HCT116 (cell line): ENCODE measurements at regions not wholly inside any gene's neighbourhood (a gene's known extent, or its start where the extent isn't known, plus 50 kb on each side); places are given as distances from the start of the nearest gene placed in this dataset.

Experiments used
- ATAC-seq: fragments of 200-7000 bp; cut with Tn5 transposase; 2 replicates; pipeline ENCODE4 v1.9.1; 2020; ENCODE audit warnings: mild to moderate bottlenecking, moderate library complexity
- BruUV-seq: library from RNA; stranded (reverse); fragments of 400-500 nt; replicated peaks from 2 replicates; lab custom pipeline; 2021; lab: Mats Ljungman, UMichigan
- CTCF ChIA-PET: fragments of 300-600 bp; sonication (Branson Sonifier 250); formaldehyde crosslinking; loops from one replicate; lab custom pipeline; 2021; ENCODE audit warnings: antibody characterized with exemption; lab: Charles Lee
- POLR2A ChIA-PET: fragments of 300-600, 350-600 bp; sonication (Branson Sonifier 250); formaldehyde crosslinking; loops from one replicate; lab custom pipeline; 2021; ENCODE audit warnings: antibody characterized with exemption; lab: Charles Lee
- RAD21 ChIA-PET, 2 experiments: fragments of 300-600 bp; sonication (Branson Sonifier 250); formaldehyde crosslinking; loops; one replicate each; lab custom pipeline; 2023; ENCODE audit warnings: low total read pairs in 2 of 2; ENCODE audit not compliant: uncharacterized antibody in 2 of 2, unreplicated experiment in 2 of 2, low non-redundant PET in 1 of 2; lab: Charles Lee
- DNase-seq: peaks from one replicate; pipeline ENCODE4 v3.0.0-alpha.2; 2010; ENCODE audit warnings: low read depth, low spot score
- H2AFZ ChIP-seq: fragments of 200-600 bp; shearing (Covaris generic), sonication (generic); 2 replicates; pipeline ENCODE4 v1.6.1; 2017; ENCODE audit warnings: low read depth, mixed run types, mixed read lengths, antibody characterized with exemption, low read length; ENCODE audit not compliant: poor library complexity, severe bottlenecking
- H3K27ac ChIP-seq: 2 replicates; pipeline ENCODE4 v1.5.1; 2012; ENCODE audit warnings: low read depth, low read length
- H3K27me3 ChIP-seq: fragments of 200-600 bp; sonication (generic); 2 replicates; pipeline ENCODE4 v1.6.1; 2016; ENCODE audit warnings: mixed run types, low read length, mixed read lengths; ENCODE audit not compliant: insufficient read depth
- H3K36me3 ChIP-seq, 2 experiments: fragments of 200-500 bp in 1 of 2; fragments of 200-600 bp in 1 of 2; sonication (Bioruptor generic) in 1 of 2; sonication (generic) in 1 of 2; 2 replicates each; pipeline versions ENCODE4 v1.5.1 to v1.6.1; 2014 to 2016; ENCODE audit warnings: low read length in 2 of 2, inconsistent platforms in 1 of 2, mixed read lengths in 1 of 2, mixed run types in 1 of 2; ENCODE audit not compliant: insufficient read depth in 2 of 2, control insufficient read depth in 1 of 2
- H3K4me1 ChIP-seq, 2 experiments: fragments of 200-600 bp in 1 of 2; sonication (generic) in 1 of 2; 2 replicates each; pipeline versions ENCODE4 v1.5.1 to v1.6.1; 2012 to 2017; ENCODE audit warnings: low read length in 2 of 2, inconsistent platforms in 1 of 2, mild to moderate bottlenecking in 1 of 2, mixed read lengths in 1 of 2, mixed run types in 1 of 2, moderate library complexity in 1 of 2; ENCODE audit not compliant: insufficient read depth in 2 of 2, control insufficient read depth in 1 of 2
- H3K4me2 ChIP-seq: fragments of 200-600 bp; sonication (generic); 2 replicates; pipeline ENCODE4 v1.6.1; 2017; ENCODE audit warnings: mixed run types, low read length, mixed read lengths
- H3K4me3 ChIP-seq, 2 experiments: fragments of 200-600 bp in 1 of 2; sonication (generic) in 1 of 2; replicated peaks in 1 of 2; 2 replicates each; pipeline ENCODE4 v1.5.1; 2011 to 2016; ENCODE audit warnings: low read length in 2 of 2, control low read depth in 1 of 2, low read depth in 1 of 2, mild to moderate bottlenecking in 1 of 2, mixed read lengths in 1 of 2, mixed run types in 1 of 2
- H3K79me2 ChIP-seq: fragments of 200-600 bp; sonication (generic); 2 replicates; pipeline ENCODE4 v1.6.1; 2017; ENCODE audit warnings: mild to moderate bottlenecking, mixed run types, low read length, moderate library complexity, mixed read lengths; ENCODE audit not compliant: insufficient read depth
- H3K9ac ChIP-seq: fragments of 200-600 bp; sonication (generic); 2 replicates; pipeline ENCODE4 v1.6.1; 2016; ENCODE audit warnings: low read length, mixed read lengths
- H3K9me2 ChIP-seq: fragments of 200-600 bp; sonication (generic), shearing (Covaris generic); 2 replicates; pipeline ENCODE4 v1.6.1; 2017; ENCODE audit warnings: mixed run types, mild to moderate bottlenecking, moderate library complexity; ENCODE audit not compliant: insufficient read depth
- H3K9me3 ChIP-seq, 2 experiments: fragments of 200-500 bp in 1 of 2; fragments of 200-600 bp in 1 of 2; sonication (Bioruptor generic) in 1 of 2; sonication (generic) in 1 of 2; 2 replicates each; pipeline ENCODE4 v1.6.1; 2014 to 2017; ENCODE audit warnings: low read length in 2 of 2, mixed read lengths in 2 of 2, inconsistent platforms in 1 of 2, low read depth in 1 of 2, mild to moderate bottlenecking in 1 of 2, mixed run types in 1 of 2, moderate library complexity in 1 of 2; ENCODE audit not compliant: control insufficient read depth in 1 of 2, insufficient read depth in 1 of 2
- H4K20me1 ChIP-seq: fragments of 200-600 bp; sonication (generic), shearing (Covaris generic); 2 replicates; pipeline ENCODE4 v1.6.1; 2017; ENCODE audit warnings: mixed run types, mild to moderate bottlenecking, moderate library complexity; ENCODE audit not compliant: insufficient read depth
- CBX3 ChIP-seq: IDR thresholded peaks from 2 replicates; pipeline ENCODE4 v1.6.1; 2012; ENCODE audit warnings: low read depth
- CEBPB ChIP-seq: IDR thresholded peaks from 2 replicates; pipeline ENCODE4 v1.6.1; 2012; ENCODE audit warnings: low read depth
- EGR1 ChIP-seq: IDR thresholded peaks from 2 replicates; pipeline ENCODE4 v1.6.1; 2012; ENCODE audit warnings: low read depth
- ELF1 ChIP-seq: IDR thresholded peaks from 2 replicates; pipeline ENCODE4 v1.6.1; 2012; ENCODE audit warnings: low read depth, borderline replicate concordance
- EZH2phosphoT487 ChIP-seq: fragments of 200-600 bp; IDR thresholded peaks from 2 replicates; pipeline ENCODE4 v1.6.1; 2018; ENCODE audit warnings: antibody characterized with exemption, borderline replicate concordance
- FOSL1 ChIP-seq: IDR thresholded peaks from 2 replicates; pipeline ENCODE4 v1.6.1; 2012; ENCODE audit warnings: low read depth
- POLR2AphosphoS5 ChIP-seq: IDR thresholded peaks from 2 replicates; pipeline ENCODE4 v1.6.1; 2011; ENCODE audit warnings: mild to moderate bottlenecking, low read depth, low read length, moderate library complexity
- RAD21 ChIP-seq: IDR thresholded peaks from 2 replicates; pipeline ENCODE4 v1.6.1; 2012; ENCODE audit warnings: low read depth, mild to moderate bottlenecking
- SIN3A ChIP-seq: IDR thresholded peaks from 2 replicates; pipeline ENCODE4 v1.6.1; 2012; ENCODE audit warnings: low read depth
- SP1 ChIP-seq: IDR thresholded peaks from 2 replicates; pipeline ENCODE4 v1.6.1; 2012; ENCODE audit warnings: low read depth
- SRF ChIP-seq: IDR thresholded peaks from 2 replicates; pipeline ENCODE4 v1.6.1; 2012; ENCODE audit warnings: low read depth
- TCF7L2 ChIP-seq: IDR thresholded peaks from 2 replicates; pipeline ENCODE4 v1.7.0; 2011; ENCODE audit warnings: borderline replicate concordance, inconsistent platforms; ENCODE audit not compliant: insufficient read depth, insufficient read length; ENCODE audit errors: extremely low read depth
- YY1 ChIP-seq: IDR thresholded peaks from 2 replicates; pipeline ENCODE4 v1.6.1; 2011; ENCODE audit warnings: low read length, low read depth, moderate library complexity, mild to moderate bottlenecking; ENCODE audit not compliant: insufficient replicate concordance; ENCODE audit errors: extremely low read depth
- ZFX ChIP-seq: fragments of 450-650 bp; IDR thresholded peaks from 2 replicates; pipeline ENCODE4 v1.6.1; 2017
- ZNF274 ChIP-seq: fragments of 200-500 bp; sonication (Bioruptor generic); IDR thresholded peaks from 2 replicates; pipeline ENCODE4 v1.6.1; 2014; ENCODE audit warnings: mild to moderate bottlenecking, low read depth, low read length, inconsistent platforms
- intact Hi-C: fragments of 100-400 bp; cut with micrococcal nuclease; formaldehyde crosslinking; loops from 2 replicates; pipeline ENCODE4 v1.10.0; 2022
- TF ChIP-seq, protein P1 (sequence below): IDR thresholded peaks from 2 replicates; pipeline ENCODE4 v1.6.1; 2011; ENCODE audit warnings: mild to moderate bottlenecking, low read length, moderate library complexity; ENCODE audit not compliant: insufficient replicate concordance; ENCODE audit errors: extremely low read depth
- TF ChIP-seq, protein P2 (sequence below), 3 experiments: fragments of 200-600 bp in 1 of 3; sonication (generic) in 1 of 3; IDR thresholded peaks in 2 of 3; conservative IDR thresholded peaks in 1 of 3; 2 replicates each; pipeline ENCODE4 v1.5.1; 2012 to 2017; ENCODE audit warnings: low read depth in 2 of 3, low read length in 2 of 3, antibody characterized with exemption in 1 of 3, borderline replicate concordance in 1 of 3, control low read depth in 1 of 3, mild to moderate bottlenecking in 1 of 3, mixed read lengths in 1 of 3, mixed run types in 1 of 3, moderate library complexity in 1 of 3; ENCODE audit not compliant: insufficient read depth in 1 of 3
- TF ChIP-seq, protein P3 (sequence below): IDR thresholded peaks from 2 replicates; pipeline ENCODE4 v1.6.1; 2012; ENCODE audit warnings: low read depth

DNA sequence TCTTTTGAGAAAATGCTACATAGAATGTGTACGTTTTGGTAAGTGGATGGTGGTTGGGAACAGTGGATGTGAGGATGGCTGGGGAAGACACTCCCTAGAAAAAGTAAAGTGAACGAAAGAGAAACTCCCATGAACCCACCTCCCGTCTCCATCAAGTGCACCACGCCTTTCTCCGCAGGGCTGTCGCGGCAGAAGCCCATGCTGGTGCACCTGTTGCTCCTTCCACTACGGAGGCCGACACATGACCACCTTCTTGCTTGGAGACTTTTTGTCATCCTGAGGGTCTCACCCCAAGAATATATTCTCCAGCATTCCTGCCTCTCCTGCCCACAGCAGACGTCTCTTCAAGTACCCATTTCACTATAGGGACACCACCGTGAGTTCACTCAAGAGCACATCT, 630.4 kb upstream of the PFKP start:
- ChIA-PET CTCF (no interaction called here), POLR2A (no interaction called here), RAD21 (no interaction called here)
- Histone ChIP-seq H2AFZ (no peak overlapping the region), H3K36me3 (no peaks in the 10 kb centered on the region), H3K27me3 (no peaks in the 10 kb centered on the region), H3K4me2 (no peak overlapping the region), H3K79me2 (no peaks in the 10 kb centered on the region), H3K4me1 (no peaks in the 10 kb centered on the region), H3K9me3 (peaks cover 9 to 27% of the 10 kb centered on the region in 2 experiments; a peak in 2 of 4 replicates), H3K27ac (no peak overlapping the region), H4K20me1 (no peaks in the 10 kb centered on the region), H3K9me2 (no peaks in the 10 kb centered on the region), H3K4me3 (no peak overlapping the region), H3K9ac (no peak overlapping the region)
- intact Hi-C loops = no loop called here
- TF ChIP-seq, protein P1, sequence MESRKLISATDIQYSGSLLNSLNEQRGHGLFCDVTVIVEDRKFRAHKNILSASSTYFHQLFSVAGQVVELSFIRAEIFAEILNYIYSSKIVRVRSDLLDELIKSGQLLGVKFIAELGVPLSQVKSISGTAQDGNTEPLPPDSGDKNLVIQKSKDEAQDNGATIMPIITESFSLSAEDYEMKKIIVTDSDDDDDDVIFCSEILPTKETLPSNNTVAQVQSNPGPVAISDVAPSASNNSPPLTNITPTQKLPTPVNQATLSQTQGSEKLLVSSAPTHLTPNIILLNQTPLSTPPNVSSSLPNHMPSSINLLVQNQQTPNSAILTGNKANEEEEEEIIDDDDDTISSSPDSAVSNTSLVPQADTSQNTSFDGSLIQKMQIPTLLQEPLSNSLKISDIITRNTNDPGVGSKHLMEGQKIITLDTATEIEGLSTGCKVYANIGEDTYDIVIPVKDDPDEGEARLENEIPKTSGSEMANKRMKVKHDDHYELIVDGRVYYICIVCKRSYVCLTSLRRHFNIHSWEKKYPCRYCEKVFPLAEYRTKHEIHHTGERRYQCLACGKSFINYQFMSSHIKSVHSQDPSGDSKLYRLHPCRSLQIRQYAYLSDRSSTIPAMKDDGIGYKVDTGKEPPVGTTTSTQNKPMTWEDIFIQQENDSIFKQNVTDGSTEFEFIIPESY = no peak
- TF ChIP-seq, protein P2, sequence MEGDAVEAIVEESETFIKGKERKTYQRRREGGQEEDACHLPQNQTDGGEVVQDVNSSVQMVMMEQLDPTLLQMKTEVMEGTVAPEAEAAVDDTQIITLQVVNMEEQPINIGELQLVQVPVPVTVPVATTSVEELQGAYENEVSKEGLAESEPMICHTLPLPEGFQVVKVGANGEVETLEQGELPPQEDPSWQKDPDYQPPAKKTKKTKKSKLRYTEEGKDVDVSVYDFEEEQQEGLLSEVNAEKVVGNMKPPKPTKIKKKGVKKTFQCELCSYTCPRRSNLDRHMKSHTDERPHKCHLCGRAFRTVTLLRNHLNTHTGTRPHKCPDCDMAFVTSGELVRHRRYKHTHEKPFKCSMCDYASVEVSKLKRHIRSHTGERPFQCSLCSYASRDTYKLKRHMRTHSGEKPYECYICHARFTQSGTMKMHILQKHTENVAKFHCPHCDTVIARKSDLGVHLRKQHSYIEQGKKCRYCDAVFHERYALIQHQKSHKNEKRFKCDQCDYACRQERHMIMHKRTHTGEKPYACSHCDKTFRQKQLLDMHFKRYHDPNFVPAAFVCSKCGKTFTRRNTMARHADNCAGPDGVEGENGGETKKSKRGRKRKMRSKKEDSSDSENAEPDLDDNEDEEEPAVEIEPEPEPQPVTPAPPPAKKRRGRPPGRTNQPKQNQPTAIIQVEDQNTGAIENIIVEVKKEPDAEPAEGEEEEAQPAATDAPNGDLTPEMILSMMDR (IDR thresholded peaks at IDR 0.05 in 2 of 3, conservative IDR thresholded peaks at IDR 0.05 in 1 of 3; ENCODE audit: borderline replicate concordance in 1 of 3, insufficient read depth in 1 of 3, low read depth in 2 of 3, low read length in 2 of 3) = no peak
- TF ChIP-seq ZFX (no peak), CBX3 (no peak), CEBPB (no peak), SP1 (no peak), RAD21 (no peak), ZNF274 (no peak), POLR2AphosphoS5 (no peak), YY1 (no peak), TCF7L2 (no peak), SRF (no peak), SIN3A (no peak), FOSL1 (no peak), EZH2phosphoT487 (no peak), ELF1 (no peak), EGR1 (no peak)
- TF ChIP-seq, protein P3, sequence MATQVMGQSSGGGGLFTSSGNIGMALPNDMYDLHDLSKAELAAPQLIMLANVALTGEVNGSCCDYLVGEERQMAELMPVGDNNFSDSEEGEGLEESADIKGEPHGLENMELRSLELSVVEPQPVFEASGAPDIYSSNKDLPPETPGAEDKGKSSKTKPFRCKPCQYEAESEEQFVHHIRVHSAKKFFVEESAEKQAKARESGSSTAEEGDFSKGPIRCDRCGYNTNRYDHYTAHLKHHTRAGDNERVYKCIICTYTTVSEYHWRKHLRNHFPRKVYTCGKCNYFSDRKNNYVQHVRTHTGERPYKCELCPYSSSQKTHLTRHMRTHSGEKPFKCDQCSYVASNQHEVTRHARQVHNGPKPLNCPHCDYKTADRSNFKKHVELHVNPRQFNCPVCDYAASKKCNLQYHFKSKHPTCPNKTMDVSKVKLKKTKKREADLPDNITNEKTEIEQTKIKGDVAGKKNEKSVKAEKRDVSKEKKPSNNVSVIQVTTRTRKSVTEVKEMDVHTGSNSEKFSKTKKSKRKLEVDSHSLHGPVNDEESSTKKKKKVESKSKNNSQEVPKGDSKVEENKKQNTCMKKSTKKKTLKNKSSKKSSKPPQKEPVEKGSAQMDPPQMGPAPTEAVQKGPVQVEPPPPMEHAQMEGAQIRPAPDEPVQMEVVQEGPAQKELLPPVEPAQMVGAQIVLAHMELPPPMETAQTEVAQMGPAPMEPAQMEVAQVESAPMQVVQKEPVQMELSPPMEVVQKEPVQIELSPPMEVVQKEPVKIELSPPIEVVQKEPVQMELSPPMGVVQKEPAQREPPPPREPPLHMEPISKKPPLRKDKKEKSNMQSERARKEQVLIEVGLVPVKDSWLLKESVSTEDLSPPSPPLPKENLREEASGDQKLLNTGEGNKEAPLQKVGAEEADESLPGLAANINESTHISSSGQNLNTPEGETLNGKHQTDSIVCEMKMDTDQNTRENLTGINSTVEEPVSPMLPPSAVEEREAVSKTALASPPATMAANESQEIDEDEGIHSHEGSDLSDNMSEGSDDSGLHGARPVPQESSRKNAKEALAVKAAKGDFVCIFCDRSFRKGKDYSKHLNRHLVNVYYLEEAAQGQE = no peak
- DNase-seq = no peak
- ATAC-seq = no peak
- BruUV-seq = no TSS peak
